ENCODE measurements at regions not wholly inside any gene's neighbourhood (a gene's known extent, or its start where the extent isn't known, plus 50 kb on each side); places are given as distances from the start of the nearest gene placed in this dataset.

- no peaks in the 10 kb centered on the region for H3K9me3 ChIP-seq
- no peaks in the 10 kb centered on the region for H3K4me1 ChIP-seq
- intact Hi-C loops (cut with DNase I), result no loop called here
- DNase-seq (no peak), ATAC-seq (no peak)
- H3K27ac ChIP-seq, result no peak overlapping the region
- TF ChIP-seq POLR2A (IDR thresholded peaks at IDR 0.05) (no peak), CTCF (IDR thresholded peaks at IDR 0.05) (no peak)
- WGBS (ENCODE audit: insufficient coverage, low coverage, low lambda C conversion rate, missing lambda C conversion rate), result 29% methylated on average over 1 of the region's 1 CpG
- no peaks in the 10 kb centered on the region for H3K27me3 ChIP-seq
- no peaks in the 10 kb centered on the region for H3K36me3 ChIP-seq
- H3K4me3 ChIP-seq, result no peak overlapping the region
These were observed 227.6 kb downstream of the ADAMTS9 start for GRCh38 chr3:64460141-64460730.

GRCh38 chr3:64459711-64460110 is 228.1 kb downstream of the ADAMTS9 start:
- Histone ChIP-seq H3K4me3 (no peak overlapping the region), H3K4me1 (no peaks in the 10 kb centered on the region), H3K27ac (no peak overlapping the region), H3K27me3 (no peaks in the 10 kb centered on the region), H3K36me3 (no peaks in the 10 kb centered on the region), H3K9me3 (no peaks in the 10 kb centered on the region)
- DNase-seq (no peak), ATAC-seq (no peak)
- TF ChIP-seq POLR2A (IDR thresholded peaks at IDR 0.05) (no peak), CTCF (IDR thresholded peaks at IDR 0.05) (no peak)
- intact Hi-C loops (cut with DNase I), result no loop called here
- 67% methylated on average over 4 of the region's 4 CpGs for WGBS (ENCODE audit: insufficient coverage, low coverage, low lambda C conversion rate, missing lambda C conversion rate)

GRCh38 chr3:64457811-64458210 is 230.0 kb downstream of the ADAMTS9 start:
- no peak for TF ChIP-seq POLR2A (IDR thresholded peaks at IDR 0.05)
- intact Hi-C loops (cut with DNase I), result no loop called here
- H3K4me1 ChIP-seq, result no peaks in the 10 kb centered on the region
- H3K9me3 ChIP-seq, result no peaks in the 10 kb centered on the region
- DNase-seq, result no peak
- no peak overlapping the region for H3K4me3 ChIP-seq
- no peaks in the 10 kb centered on the region for H3K36me3 ChIP-seq
- no peak for ATAC-seq
- no peaks in the 10 kb centered on the region for H3K27me3 ChIP-seq
- no peak overlapping the region for H3K27ac ChIP-seq
- WGBS (ENCODE audit: insufficient coverage, low coverage, low lambda C conversion rate, missing lambda C conversion rate), result 71% methylated on average over 5 of the region's 5 CpGs

GRCh38 chr3:64456674-64457073 is 231.1 kb downstream of the ADAMTS9 start:
- ATAC-seq (no peak), DNase-seq (no peak)
- Histone ChIP-seq H3K36me3 (no peaks in the 10 kb centered on the region), H3K27ac (no peak overlapping the region), H3K4me1 (no peaks in the 10 kb centered on the region), H3K4me3 (no peak overlapping the region), H3K27me3 (no peaks in the 10 kb centered on the region), H3K9me3 (no peaks in the 10 kb centered on the region)
- no peak for TF ChIP-seq CTCF (IDR thresholded peaks at IDR 0.05)
- TF ChIP-seq POLR2A (IDR thresholded peaks at IDR 0.05), result no peak
- intact Hi-C loops (cut with DNase I), result no loop called here
- 50% methylated on average over 2 of the region's 2 CpGs for WGBS (ENCODE audit: insufficient coverage, low coverage, low lambda C conversion rate, missing lambda C conversion rate)

DNA sequence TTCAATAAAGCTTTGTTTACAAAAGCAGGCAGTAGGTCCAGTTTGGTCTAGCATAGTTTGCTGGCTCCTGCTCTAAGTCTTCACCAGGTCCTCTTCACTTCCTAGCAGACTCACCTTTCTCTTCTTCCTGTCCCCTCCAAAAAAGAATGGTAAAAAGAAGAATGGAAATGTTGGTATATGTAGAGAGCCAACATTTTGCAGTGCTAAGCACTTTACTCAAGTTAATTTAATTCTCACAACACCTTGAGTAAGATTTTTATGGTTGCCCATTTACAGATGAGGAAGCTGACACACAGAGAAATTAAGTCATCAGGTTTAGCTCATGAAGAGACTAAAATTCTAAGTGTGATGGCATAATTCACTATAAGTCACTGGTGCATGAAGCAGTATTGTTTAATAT is 230.1 kb upstream of the PRICKLE2 start:
- H3K36me3 ChIP-seq, result no peaks in the 10 kb centered on the region
- H3K4me3 ChIP-seq, result no peak overlapping the region
- intact Hi-C loops (cut with DNase I), result no loop called here
- H3K27ac ChIP-seq, result no peak overlapping the region
- H3K9me3 ChIP-seq, result no peaks in the 10 kb centered on the region
- no peaks in the 10 kb centered on the region for H3K4me1 ChIP-seq
- DNase-seq (no peak), ATAC-seq (no peak)
- H3K27me3 ChIP-seq, result no peaks in the 10 kb centered on the region
- no peak for TF ChIP-seq CTCF (IDR thresholded peaks at IDR 0.05)
- TF ChIP-seq POLR2A (IDR thresholded peaks at IDR 0.05), result no peak
